ENCODE measurements at regions not wholly inside any gene's neighbourhood (a gene's known extent, or its start where the extent isn't known, plus 50 kb on each side); places are given as distances from the start of the nearest gene placed in this dataset.

GRCh38 chr13:112124141-112124540 is 57.2 kb downstream of the SOX1 start:
- TF ChIP-seq CTCF (IDR thresholded peaks at IDR 0.05) = no peak
- peaks cover 11% of the 10 kb centered on the region for H3K27me3 ChIP-seq
- no peak for DNase-seq
- intact Hi-C loops (cut with DNase I) = no loop called here
- no peak overlapping the region for H3K27ac ChIP-seq
- no peak for ATAC-seq
- no peaks in the 10 kb centered on the region for H3K9me3 ChIP-seq
- H3K4me1 ChIP-seq = no peaks in the 10 kb centered on the region
- no peaks in the 10 kb centered on the region for H3K36me3 ChIP-seq
- H3K4me3 ChIP-seq = no peak overlapping the region

- Histone ChIP-seq H3K27me3 (peaks cover 11% of the 10 kb centered on the region), H3K36me3 (no peaks in the 10 kb centered on the region), H3K4me3 (no peak overlapping the region), H3K27ac (no peak overlapping the region), H3K4me1 (no peaks in the 10 kb centered on the region), H3K9me3 (no peaks in the 10 kb centered on the region)
- no peak for TF ChIP-seq CTCF (IDR thresholded peaks at IDR 0.05)
- ATAC-seq = no peak
- peak; percentile 58 for DNase-seq
- intact Hi-C loops (cut with DNase I) = no loop called here
These were observed 60.8 kb downstream of the SOX1 start for GRCh38 chr13:112127564-112128330.

GRCh38 chr13:112128331-112128610 is 61.3 kb downstream of the SOX1 start:
- H3K4me1 ChIP-seq = no peaks in the 10 kb centered on the region
- H3K9me3 ChIP-seq = no peaks in the 10 kb centered on the region
- H3K27ac ChIP-seq = no peak overlapping the region
- H3K27me3 ChIP-seq = peaks cover 11% of the 10 kb centered on the region
- no peaks in the 10 kb centered on the region for H3K36me3 ChIP-seq
- no peak for TF ChIP-seq CTCF (IDR thresholded peaks at IDR 0.05)
- ATAC-seq = no peak
- DNase-seq = no peak
- intact Hi-C loops (cut with DNase I) = no loop called here
- H3K4me3 ChIP-seq = no peak overlapping the region

- no peaks in the 10 kb centered on the region for H3K4me1 ChIP-seq
- no peak for TF ChIP-seq CTCF (IDR thresholded peaks at IDR 0.05)
- intact Hi-C loops (cut with DNase I) = no loop called here
- ATAC-seq (no peak), DNase-seq (no peak)
- H3K27me3 ChIP-seq = peaks cover 11% of the 10 kb centered on the region
- no peak overlapping the region for H3K27ac ChIP-seq
- H3K9me3 ChIP-seq = no peaks in the 10 kb centered on the region
- no peaks in the 10 kb centered on the region for H3K36me3 ChIP-seq
- no peak overlapping the region for H3K4me3 ChIP-seq
These were observed 63.5 kb downstream of the SOX1 start for GRCh38 chr13:112130418-112130817.

- no peak overlapping the region for H3K4me3 ChIP-seq
These were observed 64.2 kb downstream of the SOX1 start for GRCh38 chr13:112131081-112131712.

More at GRCh38 chr13:112131081-112131712, 64.2 kb downstream of the SOX1 start:
- no peak overlapping the region for H3K27ac ChIP-seq
- ATAC-seq (peak; percentile 11), DNase-seq (peak; percentile 45)
- intact Hi-C loops (cut with DNase I) = no loop called here
- H3K4me1 ChIP-seq = no peaks in the 10 kb centered on the region
- H3K27me3 ChIP-seq = peaks cover 11% of the 10 kb centered on the region
- no peak for TF ChIP-seq CTCF (IDR thresholded peaks at IDR 0.05)
- no peaks in the 10 kb centered on the region for H3K9me3 ChIP-seq
- H3K36me3 ChIP-seq = no peaks in the 10 kb centered on the region

Data from upper lobe of right lung (tissue), 1 donor.